ENCODE measurements at regions not wholly inside any gene's neighbourhood (a gene's known extent, or its start where the extent isn't known, plus 50 kb on each side); places are given as distances from the start of the nearest gene placed in this dataset.

- TF ChIP-seq REST (IDR thresholded peaks at IDR 0.05; ENCODE audit: insufficient replicate concordance, low read depth) (no peak), CTCF (IDR thresholded peaks at IDR 0.05; ENCODE audit: insufficient read depth, low read length) (no peak), GABPA (IDR thresholded peaks at IDR 0.05; ENCODE audit: low read depth) (no peak), POLR2AphosphoS5 (IDR thresholded peaks at IDR 0.05; ENCODE audit: low read depth) (no peak), SPI1 (IDR thresholded peaks at IDR 0.05; ENCODE audit: borderline replicate concordance, low read depth) (no peak)
Observed at GRCh38 chr1:60547821-60548220, 474.3 kb upstream of the C1orf87 start.

Measured in HL-60 (cell line).